ENCODE measurements at regions not wholly inside any gene's neighbourhood (a gene's known extent, or its start where the extent isn't known, plus 50 kb on each side); places are given as distances from the start of the nearest gene placed in this dataset.
"Not testable (repeated sequence)": the region's sequence is repeated elsewhere in the genome, so short reads cannot be mapped to it uniquely, and the experiment has no call there.

GRCh38 chr14:80055667-80056496 lies 155.4 kb downstream of the DIO2 start:
- peak; percentile 19 for DNase-seq

GRCh38 chr14:80055226-80055625 lies 156.1 kb downstream of the DIO2 start:
- no peak for DNase-seq

- no peak for DNase-seq
These were observed 157.3 kb downstream of the DIO2 start for GRCh38 chr14:80054020-80054419.

- DNase-seq = no peak
These were observed 162.2 kb downstream of the DIO2 start for GRCh38 chr14:80049055-80049454.

GRCh38 chr14:80047761-80048160 lies 163.5 kb downstream of the DIO2 start:
- no peak for DNase-seq

- DNase-seq = no peak
These were observed 174.0 kb downstream of the DIO2 start for GRCh38 chr14:80037349-80037748.

- DNase-seq = no peak
These were observed 186.9 kb downstream of the DIO2 start for GRCh38 chr14:80024417-80024816.

GRCh38 chr14:80018476-80018875 lies 192.8 kb downstream of the DIO2 start:
- DNase-seq = not testable (repeated sequence)

- no peak for DNase-seq
These were observed 193.5 kb downstream of the DIO2 start for GRCh38 chr14:80017795-80018194.

- not testable (repeated sequence) for DNase-seq
These were observed 201.1 kb downstream of the DIO2 start for GRCh38 chr14:80010245-80010644.

GRCh38 chr14:80005561-80005960 lies 205.7 kb downstream of the DIO2 start:
- DNase-seq = peak; percentile 94

GRCh38 chr14:80004871-80005270 lies 206.4 kb downstream of the DIO2 start:
- DNase-seq = no peak

- DNase-seq = no peak
These were observed 208.2 kb downstream of the DIO2 start for GRCh38 chr14:80003138-80003537.

- DNase-seq = no peak
These were observed 213.6 kb downstream of the DIO2 start for GRCh38 chr14:79997509-79998208.

- no peak for DNase-seq
These were observed 218.7 kb downstream of the DIO2 start for GRCh38 chr14:79992407-79993198.

GRCh38 chr14:79991866-79992265 lies 219.4 kb downstream of the DIO2 start:
- no peak for DNase-seq

- no peak for DNase-seq
These were observed 221.3 kb downstream of the DIO2 start for GRCh38 chr14:79989990-79990389.

GRCh38 chr14:79986251-79986650 lies 225.1 kb downstream of the DIO2 start:
- no peak for DNase-seq

GRCh38 chr14:79972230-79972629 lies 239.1 kb downstream of the DIO2 start:
- no peak for DNase-seq

GRCh38 chr14:79971330-79971729 lies 240.0 kb downstream of the DIO2 start:
- no peak for DNase-seq

- DNase-seq = no peak
These were observed 243.9 kb downstream of the DIO2 start for GRCh38 chr14:79967453-79967852.

- DNase-seq = no peak
These were observed 244.3 kb downstream of the DIO2 start for GRCh38 chr14:79967001-79967400.

GRCh38 chr14:79965896-79966295 lies 245.4 kb downstream of the DIO2 start:
- DNase-seq = no peak

- no peak for DNase-seq
These were observed 250.1 kb downstream of the DIO2 start for GRCh38 chr14:79961197-79961596.

Data from DMS79 (cell line).